ENCODE measurements at regions not wholly inside any gene's neighbourhood (a gene's known extent, or its start where the extent isn't known, plus 50 kb on each side); places are given as distances from the start of the nearest gene placed in this dataset.

DNA sequence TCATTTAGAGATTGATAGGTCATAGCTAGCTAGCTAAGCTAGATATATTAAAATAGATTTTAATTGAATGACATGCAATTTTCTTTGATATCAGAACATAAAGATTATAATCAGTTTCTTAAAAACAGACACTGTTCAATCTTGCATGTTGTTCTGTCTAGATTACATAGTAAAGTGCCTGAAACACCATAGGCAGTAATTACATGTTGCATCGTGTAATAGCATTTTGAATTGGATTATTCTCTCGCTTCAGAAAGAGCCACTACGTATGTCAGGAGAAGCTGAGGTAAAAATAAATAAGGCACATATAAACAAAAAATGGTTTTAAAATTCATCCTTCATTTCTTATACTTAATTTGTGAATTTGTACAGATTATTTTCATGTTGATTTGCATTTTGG, 148.0 kb upstream of the CDH12 start:
- intact Hi-C loops (cut with DNase I), result no loop called here
- Histone ChIP-seq H3K36me3 (no peaks in the 10 kb centered on the region), H3K4me3 (no peak overlapping the region), H3K9me3 (no peaks in the 10 kb centered on the region), H3K27me3 (no peaks in the 10 kb centered on the region), H3K27ac (no peak overlapping the region), H3K4me1 (no peaks in the 10 kb centered on the region), H3K9ac (ENCODE audit: low read depth in 2 of 2, low read length in 2 of 2) (no peak overlapping the region)
- no peak for DNase-seq
- TF ChIP-seq, protein P1, sequence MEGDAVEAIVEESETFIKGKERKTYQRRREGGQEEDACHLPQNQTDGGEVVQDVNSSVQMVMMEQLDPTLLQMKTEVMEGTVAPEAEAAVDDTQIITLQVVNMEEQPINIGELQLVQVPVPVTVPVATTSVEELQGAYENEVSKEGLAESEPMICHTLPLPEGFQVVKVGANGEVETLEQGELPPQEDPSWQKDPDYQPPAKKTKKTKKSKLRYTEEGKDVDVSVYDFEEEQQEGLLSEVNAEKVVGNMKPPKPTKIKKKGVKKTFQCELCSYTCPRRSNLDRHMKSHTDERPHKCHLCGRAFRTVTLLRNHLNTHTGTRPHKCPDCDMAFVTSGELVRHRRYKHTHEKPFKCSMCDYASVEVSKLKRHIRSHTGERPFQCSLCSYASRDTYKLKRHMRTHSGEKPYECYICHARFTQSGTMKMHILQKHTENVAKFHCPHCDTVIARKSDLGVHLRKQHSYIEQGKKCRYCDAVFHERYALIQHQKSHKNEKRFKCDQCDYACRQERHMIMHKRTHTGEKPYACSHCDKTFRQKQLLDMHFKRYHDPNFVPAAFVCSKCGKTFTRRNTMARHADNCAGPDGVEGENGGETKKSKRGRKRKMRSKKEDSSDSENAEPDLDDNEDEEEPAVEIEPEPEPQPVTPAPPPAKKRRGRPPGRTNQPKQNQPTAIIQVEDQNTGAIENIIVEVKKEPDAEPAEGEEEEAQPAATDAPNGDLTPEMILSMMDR (IDR thresholded peaks at IDR 0.05), result no peak

DNA sequence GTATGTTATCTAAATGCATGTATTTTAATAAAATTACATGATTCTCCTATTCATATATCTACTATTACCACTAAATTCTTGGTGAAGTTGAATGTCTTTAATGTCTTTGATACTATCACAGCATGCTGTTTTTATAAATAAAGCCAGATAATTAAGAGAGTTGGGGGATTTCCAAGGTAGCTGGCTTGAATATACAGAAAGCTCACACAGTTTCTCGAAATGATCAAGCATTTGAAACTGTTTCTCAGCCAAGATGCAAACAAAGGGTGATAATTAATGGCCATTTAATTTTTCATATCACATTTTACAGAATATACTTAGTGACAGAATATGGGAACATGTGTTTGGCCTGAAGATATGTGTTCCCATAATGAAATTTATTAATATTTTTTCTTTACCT, 145.6 kb upstream of the CDH12 start:
- no peak for DNase-seq
- TF ChIP-seq, protein P1 (IDR thresholded peaks at IDR 0.05), result no peak
- Histone ChIP-seq H3K9ac (ENCODE audit: low read depth in 2 of 2, low read length in 2 of 2) (no peak overlapping the region), H3K4me1 (no peaks in the 10 kb centered on the region), H3K27me3 (no peaks in the 10 kb centered on the region), H3K4me3 (no peak overlapping the region), H3K36me3 (no peaks in the 10 kb centered on the region), H3K9me3 (no peaks in the 10 kb centered on the region), H3K27ac (no peak overlapping the region)
- intact Hi-C loops (cut with DNase I), result no loop called here

DNA sequence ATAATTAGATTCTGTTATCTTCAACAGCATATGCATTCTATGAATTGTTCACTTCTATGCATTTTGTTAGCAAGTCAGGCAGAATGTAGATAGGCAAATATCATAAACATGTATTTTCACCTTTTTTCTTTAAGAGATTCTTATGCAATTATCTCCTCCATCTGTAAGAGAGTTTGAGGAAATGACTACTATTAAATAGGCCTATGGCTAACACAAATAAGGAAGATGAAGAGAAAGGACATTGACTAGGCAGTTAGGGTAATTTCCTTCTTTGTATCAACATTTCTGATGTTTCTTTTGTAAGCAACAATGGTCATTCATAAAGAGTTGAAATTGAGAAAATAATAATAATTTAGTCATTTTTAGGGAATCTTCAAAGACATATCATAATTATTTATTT, 145.2 kb upstream of the CDH12 start:
- no peaks in the 10 kb centered on the region for H3K4me1 ChIP-seq
- H3K9ac ChIP-seq (ENCODE audit: low read depth in 2 of 2, low read length in 2 of 2), result no peak overlapping the region
- no peak overlapping the region for H3K27ac ChIP-seq
- no peak overlapping the region for H3K4me3 ChIP-seq
- no peaks in the 10 kb centered on the region for H3K27me3 ChIP-seq
- H3K36me3 ChIP-seq, result no peaks in the 10 kb centered on the region
- intact Hi-C loops (cut with DNase I), result no loop called here
- H3K9me3 ChIP-seq, result no peaks in the 10 kb centered on the region
- TF ChIP-seq, protein P1 (IDR thresholded peaks at IDR 0.05), result no peak
- DNase-seq, result no peak

DNA sequence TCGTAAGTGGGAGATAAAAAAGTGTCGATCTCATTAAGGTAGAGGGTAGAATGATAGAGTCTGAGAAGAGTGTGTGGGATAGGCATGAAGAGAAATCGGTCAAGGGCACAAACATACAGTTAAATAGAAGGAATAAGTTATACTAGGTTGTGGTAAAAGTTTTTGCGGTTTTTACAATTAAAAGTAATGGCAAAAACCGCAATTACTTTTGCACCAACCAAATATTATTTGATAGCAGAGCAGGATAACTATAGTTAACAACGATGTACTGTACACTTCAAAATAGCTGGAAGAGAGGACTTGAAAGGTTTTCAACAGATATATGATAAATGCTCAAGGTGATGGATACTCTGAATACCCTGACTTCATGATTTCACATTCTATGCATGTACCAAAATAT, 135.8 kb upstream of the CDH12 start:
- TF ChIP-seq, protein P1 (IDR thresholded peaks at IDR 0.05), result no peak
- H3K4me3 ChIP-seq, result no peak overlapping the region
- DNase-seq, result no peak
- no peaks in the 10 kb centered on the region for H3K27me3 ChIP-seq
- no peak overlapping the region for H3K9ac ChIP-seq (ENCODE audit: low read depth in 2 of 2, low read length in 2 of 2)
- no peaks in the 10 kb centered on the region for H3K36me3 ChIP-seq
- no peak overlapping the region for H3K27ac ChIP-seq
- H3K4me1 ChIP-seq, result no peaks in the 10 kb centered on the region
- intact Hi-C loops (cut with DNase I), result no loop called here
- H3K9me3 ChIP-seq, result no peaks in the 10 kb centered on the region

DNA sequence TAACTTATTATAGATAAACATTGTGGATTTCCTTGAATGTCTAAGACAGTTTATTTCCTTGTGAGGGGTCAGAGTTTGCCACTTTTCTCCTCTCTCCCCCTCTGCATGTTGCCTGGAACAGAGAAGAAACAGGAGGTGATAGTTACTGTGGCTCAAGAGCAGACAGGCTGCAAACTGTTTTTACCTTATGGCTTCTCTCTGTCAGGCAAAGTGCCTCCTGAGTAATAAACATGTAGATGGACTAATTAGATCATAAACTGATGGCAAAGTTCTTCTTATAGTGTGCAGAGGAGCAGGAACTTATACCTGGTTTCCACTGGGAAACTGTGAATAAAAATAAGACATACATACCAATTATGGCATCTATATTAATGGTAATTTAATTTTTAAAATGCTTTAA, 133.1 kb upstream of the CDH12 start:
- no peaks in the 10 kb centered on the region for H3K9me3 ChIP-seq
- no peak overlapping the region for H3K9ac ChIP-seq (ENCODE audit: low read depth in 2 of 2, low read length in 2 of 2)
- no peaks in the 10 kb centered on the region for H3K27me3 ChIP-seq
- H3K4me1 ChIP-seq, result no peaks in the 10 kb centered on the region
- DNase-seq, result no peak
- H3K4me3 ChIP-seq, result no peak overlapping the region
- H3K36me3 ChIP-seq, result no peaks in the 10 kb centered on the region
- no peak overlapping the region for H3K27ac ChIP-seq
- intact Hi-C loops (cut with DNase I), result no loop called here
- TF ChIP-seq, protein P1 (IDR thresholded peaks at IDR 0.05), result no peak

DNA sequence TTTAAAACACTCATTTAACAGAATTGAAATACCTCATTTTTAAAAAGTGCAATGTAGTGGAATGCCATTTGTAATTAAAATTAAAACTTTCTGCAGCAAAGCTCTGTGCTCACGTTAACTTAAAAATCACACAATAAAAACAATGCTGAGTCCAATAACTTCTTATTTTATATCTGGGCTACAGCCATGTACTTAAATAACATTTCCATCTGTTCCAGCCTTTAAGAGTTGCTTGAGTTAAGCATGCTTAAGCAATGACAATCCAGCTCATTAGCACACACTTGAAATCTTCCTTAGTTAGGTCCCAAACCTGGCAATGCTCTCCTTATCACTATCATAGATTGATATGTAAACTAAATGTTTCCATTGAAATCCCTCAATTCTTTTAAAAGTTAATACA, 132.3 kb upstream of the CDH12 start:
- no peak overlapping the region for H3K4me3 ChIP-seq
- TF ChIP-seq, protein P1 (IDR thresholded peaks at IDR 0.05), result no peak

More for the DNA sequence above, 132.3 kb upstream of the CDH12 start:
- Histone ChIP-seq H3K9ac (ENCODE audit: low read depth in 2 of 2, low read length in 2 of 2) (no peak overlapping the region), H3K36me3 (no peaks in the 10 kb centered on the region), H3K27ac (no peak overlapping the region), H3K4me1 (no peaks in the 10 kb centered on the region), H3K9me3 (no peaks in the 10 kb centered on the region), H3K27me3 (no peaks in the 10 kb centered on the region)
- intact Hi-C loops (cut with DNase I), result no loop called here
- DNase-seq, result no peak

Measured in colonic mucosa (tissue), 4 donors.